Gastroesophageal sphincter (tissue), 4 donors: ENCODE measurements at regions not wholly inside any gene's neighbourhood (a gene's known extent, or its start where the extent isn't known, plus 50 kb on each side); places are given as distances from the start of the nearest gene placed in this dataset.

Experiments used
- ATAC-seq: fragments of 150-250 bp; one replicate; pipeline ENCODE4 v1.9.1; 2016; ENCODE audit warnings: mild to moderate bottlenecking, moderate library complexity
- H3K27ac ChIP-seq, 4 donors: fragments of 200-600 bp; sonication (generic) in 3 of 4; 1 replicate in 3 of 4; 2 replicates in 1 of 4; pipeline ENCODE4 v1.5.1; 2016 to 2019
- H3K27me3 ChIP-seq: fragments of 200-600 bp; sonication (generic); one replicate; pipeline ENCODE4 v1.5.1; 2019
- H3K36me3 ChIP-seq, 2 donors: fragments of 200-600 bp; sonication (generic); one replicate each; pipeline ENCODE4 v1.5.1; 2019; ENCODE audit warnings: control low read depth in 1 of 2
- H3K4me1 ChIP-seq, 3 donors: fragments of 200-600 bp; sonication (generic); 1 replicate in 2 of 3; 2 replicates in 1 of 3; pipeline ENCODE4 v1.5.1; 2016 to 2019; ENCODE audit warnings: control low read depth in 2 of 3
- H3K4me3 ChIP-seq, 2 donors: fragments of 200-600 bp; sonication (generic); one replicate each; pipeline ENCODE4 v1.5.1; 2019; ENCODE audit warnings: mild to moderate bottlenecking in 1 of 2, moderate library complexity in 1 of 2
- H3K9me3 ChIP-seq, 3 donors: fragments of 200-600 bp; sonication (generic); one replicate each; pipeline ENCODE4 v1.5.1; 2017 to 2019; ENCODE audit warnings: control low read depth in 2 of 3
- EP300 ChIP-seq: sonication (generic); formaldehyde crosslinking; IDR thresholded peaks from one replicate; pipeline ENCODE4 v1.6.1; 2017; ENCODE audit warnings: antibody characterized with exemption, mild to moderate bottlenecking
- POLR2A ChIP-seq, 2 donors: fragments of 450-650 bp; IDR thresholded peaks; one replicate each; pipeline ENCODE4 v1.6.1; 2017; ENCODE audit warnings: antibody characterized with exemption in 2 of 2, mild to moderate bottlenecking in 2 of 2, moderate library complexity in 1 of 2
- POLR2AphosphoS5 ChIP-seq: sonication (generic); formaldehyde crosslinking; IDR thresholded peaks from one replicate; pipeline ENCODE4 v1.6.1; 2017; ENCODE audit warnings: antibody characterized with exemption
- WGBS, 2 donors: methylation state at CpG; one replicate each; pipeline ENCODE4 v1.1.5; 2018; ENCODE audit warnings: low coverage in 1 of 2; 5-methylcytosine and 5-hydroxymethylcytosine counted together
- TF ChIP-seq, protein P1 (sequence below), 4 experiments: fragments of 200-600 bp in 2 of 4; fragments of 450-650 bp in 2 of 4; sonication (generic) in 1 of 4; IDR thresholded peaks; one replicate each; pipeline ENCODE4 v1.5.1; 2017 to 2019; ENCODE audit warnings: antibody characterized with exemption in 4 of 4, mild to moderate bottlenecking in 2 of 4, moderate library complexity in 2 of 4

GRCh38 chr15:95295363-95295762 lies 1035.1 kb upstream of the NR2F2 start:
- 83 to 93% methylated on average over 3 to 7 of the region's 9 CpGs for WGBS, 2 donors
- Histone ChIP-seq H3K27me3 (no peaks in the 10 kb centered on the region), H3K9me3 (no peaks in the 10 kb centered on the region), H3K27ac (no peak overlapping the region), H3K4me1 (peaks cover 0 to 15% (median 0%) of the 10 kb centered on the region in 3 donors), H3K36me3 (no peaks in the 10 kb centered on the region), H3K4me3 (no peak overlapping the region)
- ATAC-seq: no peak
- TF ChIP-seq EP300: no peak
- TF ChIP-seq, protein P1, sequence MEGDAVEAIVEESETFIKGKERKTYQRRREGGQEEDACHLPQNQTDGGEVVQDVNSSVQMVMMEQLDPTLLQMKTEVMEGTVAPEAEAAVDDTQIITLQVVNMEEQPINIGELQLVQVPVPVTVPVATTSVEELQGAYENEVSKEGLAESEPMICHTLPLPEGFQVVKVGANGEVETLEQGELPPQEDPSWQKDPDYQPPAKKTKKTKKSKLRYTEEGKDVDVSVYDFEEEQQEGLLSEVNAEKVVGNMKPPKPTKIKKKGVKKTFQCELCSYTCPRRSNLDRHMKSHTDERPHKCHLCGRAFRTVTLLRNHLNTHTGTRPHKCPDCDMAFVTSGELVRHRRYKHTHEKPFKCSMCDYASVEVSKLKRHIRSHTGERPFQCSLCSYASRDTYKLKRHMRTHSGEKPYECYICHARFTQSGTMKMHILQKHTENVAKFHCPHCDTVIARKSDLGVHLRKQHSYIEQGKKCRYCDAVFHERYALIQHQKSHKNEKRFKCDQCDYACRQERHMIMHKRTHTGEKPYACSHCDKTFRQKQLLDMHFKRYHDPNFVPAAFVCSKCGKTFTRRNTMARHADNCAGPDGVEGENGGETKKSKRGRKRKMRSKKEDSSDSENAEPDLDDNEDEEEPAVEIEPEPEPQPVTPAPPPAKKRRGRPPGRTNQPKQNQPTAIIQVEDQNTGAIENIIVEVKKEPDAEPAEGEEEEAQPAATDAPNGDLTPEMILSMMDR (IDR thresholded peaks at IDR 0.05): no peak

DNA sequence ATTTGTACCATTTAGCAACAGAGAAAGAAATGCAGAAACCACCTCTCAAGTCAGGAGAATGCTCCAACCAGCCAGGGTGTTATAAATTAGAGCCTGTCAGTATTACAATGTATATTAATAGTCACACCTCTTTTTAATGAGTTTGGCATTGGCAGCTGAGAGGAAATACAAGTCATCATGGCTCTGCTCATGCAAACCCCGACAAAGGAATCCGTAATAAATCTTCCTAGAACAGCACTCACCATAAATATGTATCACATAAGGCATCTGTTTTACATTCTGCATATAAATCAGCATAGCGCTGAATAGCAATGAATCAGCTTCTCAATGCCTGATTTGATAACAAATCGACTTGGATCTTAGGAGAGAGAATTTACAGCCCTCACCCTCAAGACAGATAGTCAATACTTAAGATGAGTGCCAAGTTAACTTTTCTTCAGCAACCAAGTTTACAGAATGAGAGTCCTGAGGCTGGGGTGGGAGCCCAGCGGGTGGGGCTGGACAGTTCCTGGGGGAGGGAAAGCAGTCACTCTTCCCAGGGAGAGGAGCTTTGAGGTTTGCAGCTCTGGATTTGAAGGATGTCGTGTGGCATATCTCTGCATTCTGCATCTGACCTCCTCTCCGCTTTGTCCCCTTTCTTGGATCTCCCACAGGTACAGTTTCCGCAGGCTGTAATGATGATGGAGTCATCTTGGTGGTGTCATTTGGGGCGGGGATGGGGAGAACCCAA lies 1034.4 kb upstream of the NR2F2 start:
- Histone ChIP-seq H3K9me3 (no peaks in the 10 kb centered on the region), H3K36me3 (no peaks in the 10 kb centered on the region), H3K4me1 (peaks cover 0 to 15% (median 0%) of the 10 kb centered on the region in 3 donors), H3K27ac (no peak overlapping the region), H3K27me3 (no peaks in the 10 kb centered on the region), H3K4me3 (no peak overlapping the region)
- ATAC-seq: no peak
- 38 to 65% methylated on average over 4 to 7 of the region's 9 CpGs for WGBS, 2 donors
- TF ChIP-seq, protein P1 (IDR thresholded peaks at IDR 0.05): no peak
- TF ChIP-seq POLR2A (IDR thresholded peaks at IDR 0.05) (no peak), POLR2AphosphoS5 (no peak), EP300 (no peak)

DNA sequence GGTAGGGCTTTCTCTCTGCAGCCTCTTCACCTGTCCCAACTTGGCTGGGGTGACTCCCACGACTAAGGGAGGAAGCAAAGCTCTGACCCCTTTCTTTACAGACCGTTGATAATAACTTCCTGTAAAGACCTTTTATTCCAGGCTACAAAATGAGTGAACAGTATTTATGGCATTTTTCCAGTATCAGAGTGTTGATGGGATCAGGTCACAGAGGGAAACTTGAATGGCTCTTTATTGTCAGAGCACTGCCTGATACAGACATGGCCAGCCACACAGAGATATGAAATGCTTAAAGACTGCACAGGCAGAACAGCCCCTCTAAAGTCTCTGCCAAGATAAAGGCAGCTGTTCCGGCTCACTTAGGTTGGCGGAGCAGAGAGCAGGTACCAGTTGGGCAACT lies 1033.9 kb upstream of the NR2F2 start:
- ATAC-seq: no peak
- Histone ChIP-seq H3K9me3 (peaks cover 0 to 4% (median 0%) of the 10 kb centered on the region in 3 donors), H3K4me3 (no peak overlapping the region), H3K36me3 (no peaks in the 10 kb centered on the region), H3K4me1 (peaks cover 0 to 15% (median 0%) of the 10 kb centered on the region in 3 donors), H3K27me3 (no peaks in the 10 kb centered on the region), H3K27ac (no peak overlapping the region)
- WGBS, 2 donors: 48 to 67% methylated on average over 4 of the region's 4 CpGs
- no peak for TF ChIP-seq POLR2A (IDR thresholded peaks at IDR 0.05)
- TF ChIP-seq EP300: no peak
- TF ChIP-seq, protein P1 (IDR thresholded peaks at IDR 0.05): no peak
- TF ChIP-seq POLR2AphosphoS5: no peak

- Histone ChIP-seq H3K4me1 (peaks cover 0 to 15% (median 1%) of the 10 kb centered on the region in 3 donors), H3K27ac (no peak overlapping the region)
- 59 to 97% methylated on average over 1 to 4 of the region's 4 CpGs for WGBS, 2 donors
These were observed 1031.8 kb upstream of the NR2F2 start for GRCh38 chr15:95298729-95299128.

More at GRCh38 chr15:95298729-95299128, 1031.8 kb upstream of the NR2F2 start:
- TF ChIP-seq, protein P1 (IDR thresholded peaks at IDR 0.05): no peak
- TF ChIP-seq EP300 (no peak), POLR2AphosphoS5 (no peak), POLR2A (IDR thresholded peaks at IDR 0.05) (no peak)
- H3K27me3 ChIP-seq: no peaks in the 10 kb centered on the region
- no peak overlapping the region for H3K4me3 ChIP-seq
- no peak for ATAC-seq
- peaks cover 0 to 5% (median 0%) of the 10 kb centered on the region in 3 donors for H3K9me3 ChIP-seq
- no peaks in the 10 kb centered on the region for H3K36me3 ChIP-seq
